Neuron (in vitro differentiated cells): ENCODE measurements at regions not wholly inside any gene's neighbourhood (a gene's known extent, or its start where the extent isn't known, plus 50 kb on each side); places are given as distances from the start of the nearest gene placed in this dataset.

Source experiments
- H2AFZ ChIP-seq: one replicate; pipeline ENCODE4 v1.6.1; 2013; ENCODE audit warnings: low read depth, mild to moderate bottlenecking, inconsistent platforms, low read length, moderate library complexity
- H3K27me3 ChIP-seq: one replicate; pipeline ENCODE4 v1.6.1; 2013; ENCODE audit warnings: low read length; ENCODE audit not compliant: insufficient read depth
- H3K36me3 ChIP-seq: one replicate; pipeline ENCODE4 v1.6.1; 2013; ENCODE audit warnings: low read length; ENCODE audit not compliant: insufficient read depth
- H3K4me1 ChIP-seq: one replicate; pipeline ENCODE4 v1.6.1; 2013; ENCODE audit warnings: low read length; ENCODE audit not compliant: insufficient read depth
- H3K4me3 ChIP-seq: 2 replicates; pipeline ENCODE4 v1.5.1; 2013; ENCODE audit warnings: mild to moderate bottlenecking, low read length, moderate library complexity
- H3K9me3 ChIP-seq: one replicate; pipeline ENCODE4 v1.6.1; 2013; ENCODE audit warnings: low read length

- H3K4me1 ChIP-seq = no peaks in the 10 kb centered on the region
- no peak overlapping the region for H3K4me3 ChIP-seq
- no peak overlapping the region for H2AFZ ChIP-seq
- no peaks in the 10 kb centered on the region for H3K9me3 ChIP-seq
- H3K27me3 ChIP-seq = no peaks in the 10 kb centered on the region
- H3K36me3 ChIP-seq = no peaks in the 10 kb centered on the region
Observed at GRCh38 chr4:33200377-33200776, 2480.2 kb downstream of the PCDH7 start.

- Histone ChIP-seq H2AFZ (no peak overlapping the region), H3K9me3 (no peaks in the 10 kb centered on the region), H3K4me1 (no peaks in the 10 kb centered on the region), H3K27me3 (no peaks in the 10 kb centered on the region), H3K36me3 (no peaks in the 10 kb centered on the region), H3K4me3 (no peak overlapping the region)
Observed at GRCh38 chr4:33218238-33218637, 2498.1 kb downstream of the PCDH7 start.

DNA sequence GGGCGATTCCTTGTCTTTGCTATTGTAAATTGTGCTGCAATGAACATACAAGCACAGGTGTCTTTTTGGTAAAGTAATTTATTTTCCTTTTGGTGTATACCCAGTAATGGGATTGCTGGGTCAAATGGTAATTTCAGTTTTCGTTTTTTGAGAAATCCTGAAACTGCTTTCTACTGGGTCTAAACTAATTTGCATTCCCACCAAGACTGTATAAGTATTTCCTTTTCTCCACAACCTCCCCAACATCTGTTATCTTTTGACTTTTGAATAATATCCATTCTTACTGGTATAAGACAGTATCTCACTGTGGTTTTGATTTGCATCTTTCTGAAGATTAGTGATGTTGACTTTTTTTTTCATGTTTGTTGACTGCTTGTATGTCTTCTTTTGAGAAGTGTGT, 2506.0 kb downstream of the PCDH7 start:
- H3K9me3 ChIP-seq = no peaks in the 10 kb centered on the region
- H3K36me3 ChIP-seq = no peaks in the 10 kb centered on the region
- no peak overlapping the region for H3K4me3 ChIP-seq
- H3K27me3 ChIP-seq = no peaks in the 10 kb centered on the region
- H2AFZ ChIP-seq = no peak overlapping the region
- no peaks in the 10 kb centered on the region for H3K4me1 ChIP-seq

- Histone ChIP-seq H2AFZ (no peak overlapping the region), H3K4me1 (no peaks in the 10 kb centered on the region), H3K27me3 (no peaks in the 10 kb centered on the region), H3K36me3 (no peaks in the 10 kb centered on the region), H3K4me3 (no peak overlapping the region), H3K9me3 (no peaks in the 10 kb centered on the region)
Observed at GRCh38 chr4:33226783-33227182, 2506.6 kb downstream of the PCDH7 start.

- no peaks in the 10 kb centered on the region for H3K36me3 ChIP-seq
- no peaks in the 10 kb centered on the region for H3K4me1 ChIP-seq
- no peaks in the 10 kb centered on the region for H3K9me3 ChIP-seq
- H3K4me3 ChIP-seq = no peak overlapping the region
- H3K27me3 ChIP-seq = no peaks in the 10 kb centered on the region
- no peak overlapping the region for H2AFZ ChIP-seq
Observed at GRCh38 chr4:33255094-33255493, 2534.9 kb downstream of the PCDH7 start.

GRCh38 chr4:33255507-33255906, 2535.3 kb downstream of the PCDH7 start:
- H3K27me3 ChIP-seq = no peaks in the 10 kb centered on the region
- no peak overlapping the region for H3K4me3 ChIP-seq
- no peaks in the 10 kb centered on the region for H3K36me3 ChIP-seq
- H2AFZ ChIP-seq = no peak overlapping the region
- no peaks in the 10 kb centered on the region for H3K9me3 ChIP-seq
- no peaks in the 10 kb centered on the region for H3K4me1 ChIP-seq

GRCh38 chr4:33262824-33263223, 2542.7 kb downstream of the PCDH7 start:
- Histone ChIP-seq H3K27me3 (no peaks in the 10 kb centered on the region), H3K4me1 (peaks cover 10% of the 10 kb centered on the region), H3K36me3 (no peaks in the 10 kb centered on the region), H3K9me3 (no peaks in the 10 kb centered on the region), H3K4me3 (no peak overlapping the region), H2AFZ (no peak overlapping the region)

GRCh38 chr4:33268776-33269175, 2548.6 kb downstream of the PCDH7 start:
- Histone ChIP-seq H3K9me3 (no peaks in the 10 kb centered on the region), H2AFZ (no peak overlapping the region), H3K4me3 (no peak overlapping the region)

DNA sequence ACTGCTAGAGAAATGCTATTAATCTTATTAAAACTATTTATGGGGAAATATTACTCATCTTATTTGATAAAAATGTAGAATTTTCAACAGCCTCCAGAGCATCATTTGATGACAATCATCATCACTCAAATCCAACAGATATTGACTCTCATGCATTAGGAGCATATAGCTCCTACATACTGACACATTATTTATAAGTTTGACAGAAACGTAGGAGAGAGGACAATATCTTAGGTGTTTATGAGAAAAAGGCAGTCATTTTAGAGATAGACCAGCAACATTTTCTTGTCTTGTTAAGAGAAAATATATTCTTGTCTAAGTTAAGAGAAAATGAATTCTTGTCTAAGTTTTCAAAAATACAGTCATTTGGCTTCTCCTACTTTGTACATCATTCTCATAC, 2550.2 kb downstream of the PCDH7 start:
- Histone ChIP-seq H3K36me3 (no peaks in the 10 kb centered on the region), H3K4me3 (no peak overlapping the region), H3K27me3 (no peaks in the 10 kb centered on the region), H2AFZ (no peak overlapping the region), H3K9me3 (no peaks in the 10 kb centered on the region), H3K4me1 (peaks cover 5% of the 10 kb centered on the region)

More at GRCh38 chr4:33268776-33269175, 2548.6 kb downstream of the PCDH7 start:
- peaks cover 10% of the 10 kb centered on the region for H3K4me1 ChIP-seq
- no peaks in the 10 kb centered on the region for H3K36me3 ChIP-seq
- H3K27me3 ChIP-seq = no peaks in the 10 kb centered on the region

GRCh38 chr4:33272722-33273121, 2552.6 kb downstream of the PCDH7 start:
- no peaks in the 10 kb centered on the region for H3K4me1 ChIP-seq
- no peak overlapping the region for H2AFZ ChIP-seq
- H3K36me3 ChIP-seq = no peaks in the 10 kb centered on the region
- no peaks in the 10 kb centered on the region for H3K9me3 ChIP-seq
- H3K4me3 ChIP-seq = no peak overlapping the region
- H3K27me3 ChIP-seq = no peaks in the 10 kb centered on the region

GRCh38 chr4:33283818-33284217, 2563.6 kb downstream of the PCDH7 start:
- Histone ChIP-seq H3K36me3 (no peaks in the 10 kb centered on the region), H3K4me3 (no peak overlapping the region), H3K27me3 (no peaks in the 10 kb centered on the region), H2AFZ (no peak overlapping the region), H3K9me3 (no peaks in the 10 kb centered on the region), H3K4me1 (no peaks in the 10 kb centered on the region)

DNA sequence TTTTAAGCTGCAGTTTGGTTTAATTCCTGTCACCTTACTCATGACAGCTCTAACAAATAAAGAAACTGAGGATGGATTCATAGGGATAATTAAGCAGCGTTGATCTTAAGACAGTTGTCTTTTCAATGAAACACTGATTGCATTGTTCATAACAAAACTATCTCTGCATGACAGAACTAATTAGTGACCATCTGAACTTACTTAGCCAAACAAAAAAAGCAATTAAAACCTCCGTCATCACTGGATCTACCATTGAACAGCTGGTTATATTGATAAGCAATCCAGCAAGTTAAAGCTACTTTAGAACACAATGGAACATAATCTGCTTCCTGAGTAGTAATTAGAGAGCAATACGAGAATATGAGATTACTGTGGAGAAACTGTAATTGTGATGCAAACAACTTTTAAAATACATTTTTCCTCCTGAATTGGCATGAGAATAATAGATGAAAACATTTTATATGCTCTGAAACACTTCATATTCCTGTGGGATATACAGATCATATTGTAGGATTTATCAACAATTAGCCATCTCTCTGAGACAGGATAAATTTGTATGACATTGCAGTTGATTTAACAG, 2576.8 kb downstream of the PCDH7 start:
- H3K9me3 ChIP-seq = no peaks in the 10 kb centered on the region
- H3K27me3 ChIP-seq = no peaks in the 10 kb centered on the region
- no peak overlapping the region for H2AFZ ChIP-seq
- H3K4me3 ChIP-seq = no peak overlapping the region
- H3K36me3 ChIP-seq = no peaks in the 10 kb centered on the region
- H3K4me1 ChIP-seq = no peaks in the 10 kb centered on the region

- Histone ChIP-seq H3K9me3 (no peaks in the 10 kb centered on the region), H3K36me3 (no peaks in the 10 kb centered on the region), H3K4me3 (no peak overlapping the region), H3K4me1 (no peaks in the 10 kb centered on the region), H2AFZ (no peak overlapping the region), H3K27me3 (no peaks in the 10 kb centered on the region)
Observed at GRCh38 chr4:33302321-33302720, 2582.2 kb downstream of the PCDH7 start.

- H3K4me3 ChIP-seq = no peak overlapping the region
- no peaks in the 10 kb centered on the region for H3K9me3 ChIP-seq
- H2AFZ ChIP-seq = no peak overlapping the region
- no peaks in the 10 kb centered on the region for H3K36me3 ChIP-seq
- H3K27me3 ChIP-seq = no peaks in the 10 kb centered on the region
- no peaks in the 10 kb centered on the region for H3K4me1 ChIP-seq
Observed at GRCh38 chr4:33306131-33306530, 2586.0 kb downstream of the PCDH7 start.
